ENCODE measurements at regions not wholly inside any gene's neighbourhood (a gene's known extent, or its start where the extent isn't known, plus 50 kb on each side); places are given as distances from the start of the nearest gene placed in this dataset.

DNA sequence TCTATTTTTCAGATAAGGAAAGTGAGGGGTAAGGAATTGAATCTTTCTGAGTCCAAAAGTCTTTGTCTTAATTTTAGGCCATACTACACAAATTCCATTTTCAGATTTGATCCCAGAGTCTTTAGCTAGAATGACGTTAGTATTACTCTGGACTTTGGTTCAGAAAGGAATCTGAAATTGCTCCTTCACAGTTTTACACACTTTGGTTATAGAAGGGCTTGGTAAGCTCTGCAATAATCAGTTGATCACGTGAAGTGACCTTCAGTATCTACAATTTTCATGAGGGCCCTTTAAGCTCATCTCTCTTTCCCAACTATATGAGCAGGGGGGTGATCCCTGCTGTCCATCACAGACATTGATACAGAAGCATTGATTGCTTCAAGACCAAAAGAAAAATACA lies 103.4 kb upstream of the ESRRG start:
- 48% methylated on average over 2 of the region's 2 CpGs for WGBS
- no peaks in the 10 kb centered on the region for H3K27me3 ChIP-seq (ENCODE audit: control insufficient read depth in 4 of 4, insufficient read depth in 4 of 4, low read length in 3 of 4)
- no peak overlapping the region for H3K4me3 ChIP-seq (ENCODE audit: low read depth in 1 of 3, low read length in 3 of 3)
- TF ChIP-seq FOXA2 (IDR thresholded peaks at IDR 0.05) (no peak), CTCF (IDR thresholded peaks at IDR 0.05; ENCODE audit: low read depth, low read length, missing input control) (no peak), FOXA1 (IDR thresholded peaks at IDR 0.05) (no peak), RXRA (IDR thresholded peaks at IDR 0.05) (no peak), JUND (IDR thresholded peaks at IDR 0.05) (no peak), TAF1 (conservative IDR thresholded peaks at IDR 0.05) (no peak), HNF4A (conservative IDR thresholded peaks at IDR 0.05) (no peak), HNF4G (IDR thresholded peaks at IDR 0.05) (no peak), SP1 (IDR thresholded peaks at IDR 0.05) (no peak), GABPA (IDR thresholded peaks at IDR 0.05 in 1 of 2, conservative IDR thresholded peaks at IDR 0.05 in 1 of 2) (no peak), ZBTB33 (IDR thresholded peaks at IDR 0.05) (no peak), RAD21 (IDR thresholded peaks at IDR 0.05) (no peak), ATF3 (IDR thresholded peaks at IDR 0.05) (no peak), NR2F2 (IDR thresholded peaks at IDR 0.05) (no peak), EGR1 (IDR thresholded peaks at IDR 0.05; ENCODE audit: low read depth in 2 of 2) (no peak), YY1 (IDR thresholded peaks at IDR 0.05) (no peak)
- TF ChIP-seq, protein P1, sequence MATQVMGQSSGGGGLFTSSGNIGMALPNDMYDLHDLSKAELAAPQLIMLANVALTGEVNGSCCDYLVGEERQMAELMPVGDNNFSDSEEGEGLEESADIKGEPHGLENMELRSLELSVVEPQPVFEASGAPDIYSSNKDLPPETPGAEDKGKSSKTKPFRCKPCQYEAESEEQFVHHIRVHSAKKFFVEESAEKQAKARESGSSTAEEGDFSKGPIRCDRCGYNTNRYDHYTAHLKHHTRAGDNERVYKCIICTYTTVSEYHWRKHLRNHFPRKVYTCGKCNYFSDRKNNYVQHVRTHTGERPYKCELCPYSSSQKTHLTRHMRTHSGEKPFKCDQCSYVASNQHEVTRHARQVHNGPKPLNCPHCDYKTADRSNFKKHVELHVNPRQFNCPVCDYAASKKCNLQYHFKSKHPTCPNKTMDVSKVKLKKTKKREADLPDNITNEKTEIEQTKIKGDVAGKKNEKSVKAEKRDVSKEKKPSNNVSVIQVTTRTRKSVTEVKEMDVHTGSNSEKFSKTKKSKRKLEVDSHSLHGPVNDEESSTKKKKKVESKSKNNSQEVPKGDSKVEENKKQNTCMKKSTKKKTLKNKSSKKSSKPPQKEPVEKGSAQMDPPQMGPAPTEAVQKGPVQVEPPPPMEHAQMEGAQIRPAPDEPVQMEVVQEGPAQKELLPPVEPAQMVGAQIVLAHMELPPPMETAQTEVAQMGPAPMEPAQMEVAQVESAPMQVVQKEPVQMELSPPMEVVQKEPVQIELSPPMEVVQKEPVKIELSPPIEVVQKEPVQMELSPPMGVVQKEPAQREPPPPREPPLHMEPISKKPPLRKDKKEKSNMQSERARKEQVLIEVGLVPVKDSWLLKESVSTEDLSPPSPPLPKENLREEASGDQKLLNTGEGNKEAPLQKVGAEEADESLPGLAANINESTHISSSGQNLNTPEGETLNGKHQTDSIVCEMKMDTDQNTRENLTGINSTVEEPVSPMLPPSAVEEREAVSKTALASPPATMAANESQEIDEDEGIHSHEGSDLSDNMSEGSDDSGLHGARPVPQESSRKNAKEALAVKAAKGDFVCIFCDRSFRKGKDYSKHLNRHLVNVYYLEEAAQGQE (IDR thresholded peaks at IDR 0.05): no peak
- TF ChIP-seq, protein P2, sequence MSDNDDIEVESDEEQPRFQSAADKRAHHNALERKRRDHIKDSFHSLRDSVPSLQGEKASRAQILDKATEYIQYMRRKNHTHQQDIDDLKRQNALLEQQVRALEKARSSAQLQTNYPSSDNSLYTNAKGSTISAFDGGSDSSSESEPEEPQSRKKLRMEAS (IDR thresholded peaks at IDR 0.05): no peak
- no peaks in the 10 kb centered on the region for H3K9me3 ChIP-seq (ENCODE audit: control insufficient read depth in 4 of 4, low read length in 3 of 4)
- H3K27ac ChIP-seq (ENCODE audit: low read depth in 1 of 2, low read length in 2 of 2): no peak overlapping the region
- no peak overlapping the region for H3K9ac ChIP-seq (ENCODE audit: low read depth in 1 of 2, low read length in 2 of 2)
- no peaks in the 10 kb centered on the region for H3K36me3 ChIP-seq (ENCODE audit: control insufficient read depth in 4 of 4, insufficient read depth in 3 of 4, low read depth in 1 of 4, low read length in 3 of 4)
- DNase-seq (ENCODE audit: low spot score): no peak
- H3K4me1 ChIP-seq (ENCODE audit: control insufficient read depth in 4 of 4, insufficient read depth in 4 of 4, low read length in 3 of 4): no peaks in the 10 kb centered on the region
